ENCODE measurements at regions not wholly inside any gene's neighbourhood (a gene's known extent, or its start where the extent isn't known, plus 50 kb on each side); places are given as distances from the start of the nearest gene placed in this dataset.

GRCh38 chr5:109558364-109558763 is 131.4 kb upstream of the MAN2A1 start:
- TF ChIP-seq CTCF (conservative IDR thresholded peaks at IDR 0.05; ENCODE audit: low read depth, low read length) (no peak), EZH2 (IDR thresholded peaks at IDR 0.05; ENCODE audit: low read length, unreplicated experiment) (no peak)

Measured in PC-3 (cell line).